HG03139 (cell line): ENCODE measurements at regions not wholly inside any gene's neighbourhood (a gene's known extent, or its start where the extent isn't known, plus 50 kb on each side); places are given as distances from the start of the nearest gene placed in this dataset.

Experiments used
- ATAC-seq: cut with Tn5 transposase; IDR thresholded peaks from one replicate; pipeline ENCODE4 v1.9.1; 2021; ENCODE audit not compliant: unreplicated experiment

- no peak for ATAC-seq
These were observed 284.5 kb upstream of the SEMA3D start for GRCh38 chr7:85471307-85471706.

- no peak for ATAC-seq
These were observed 282.7 kb upstream of the SEMA3D start for GRCh38 chr7:85469446-85470010.

DNA sequence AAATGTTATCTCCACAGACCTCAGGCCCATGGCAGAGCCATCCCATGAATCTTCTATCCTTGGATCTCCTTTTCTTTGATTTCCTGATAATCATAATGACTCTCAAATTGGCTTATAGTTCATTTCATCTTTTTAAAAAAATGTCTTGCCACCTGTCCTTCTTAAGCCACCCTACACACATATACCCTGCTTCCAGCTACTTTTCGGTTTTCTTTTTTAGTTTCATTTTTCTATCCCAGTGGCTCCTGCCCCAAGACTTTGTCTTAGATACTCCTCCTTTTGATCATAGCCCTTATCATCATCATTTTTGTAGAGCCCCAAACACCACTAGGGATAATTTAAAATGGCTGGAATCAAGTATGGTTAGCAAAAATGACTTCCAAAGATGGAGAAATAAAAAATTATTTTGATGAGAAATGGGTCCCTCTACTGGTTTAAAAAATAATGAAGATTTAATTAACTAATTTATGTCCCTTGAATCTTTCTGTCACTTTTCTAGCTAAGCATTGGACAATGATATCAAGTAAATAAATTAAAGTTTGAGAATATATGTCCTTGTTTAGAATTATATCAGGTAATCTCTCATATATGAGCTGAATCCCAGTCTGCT lies 277.3 kb upstream of the SEMA3D start:
- ATAC-seq = no peak

- no peak for ATAC-seq
These were observed 275.8 kb upstream of the SEMA3D start for GRCh38 chr7:85462671-85463070.

DNA sequence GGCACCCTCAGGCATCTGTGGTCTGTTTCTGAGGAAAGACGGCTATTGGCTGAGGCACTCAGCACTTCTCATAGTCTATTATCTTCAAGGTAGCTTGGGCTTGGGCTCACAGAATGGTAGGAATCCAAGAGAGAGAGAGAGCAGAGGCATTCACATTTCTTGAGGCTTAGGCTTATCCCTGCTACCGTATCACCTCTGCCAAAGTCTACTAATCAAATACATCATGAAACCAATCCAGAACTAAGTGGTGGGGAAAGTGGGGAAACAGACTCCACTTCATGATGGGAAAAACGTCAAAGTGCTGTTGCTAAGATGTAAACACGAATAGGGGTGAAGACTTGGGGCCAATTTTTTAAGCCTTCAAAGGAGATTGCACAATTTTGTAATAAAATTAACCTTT lies 271.1 kb upstream of the SEMA3D start:
- no peak for ATAC-seq

DNA sequence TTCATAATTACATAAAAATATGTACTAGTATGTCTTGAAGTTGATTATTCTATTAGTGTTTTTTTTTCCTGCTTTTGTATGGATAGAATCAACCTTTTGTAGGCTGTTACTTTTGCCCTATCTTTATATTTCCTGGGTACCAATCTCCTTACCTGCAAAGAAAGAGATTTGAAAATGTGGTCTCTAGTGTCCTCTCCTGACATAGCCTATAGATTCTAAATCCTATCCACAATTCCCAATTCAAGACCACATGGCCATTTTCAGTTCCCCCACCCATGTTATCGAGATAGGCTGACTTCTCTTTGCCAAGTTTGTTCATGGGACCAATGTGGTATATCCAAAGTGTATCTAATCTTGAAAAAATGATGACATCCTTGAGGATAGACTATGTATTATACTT lies 269.4 kb upstream of the SEMA3D start:
- ATAC-seq = no peak

DNA sequence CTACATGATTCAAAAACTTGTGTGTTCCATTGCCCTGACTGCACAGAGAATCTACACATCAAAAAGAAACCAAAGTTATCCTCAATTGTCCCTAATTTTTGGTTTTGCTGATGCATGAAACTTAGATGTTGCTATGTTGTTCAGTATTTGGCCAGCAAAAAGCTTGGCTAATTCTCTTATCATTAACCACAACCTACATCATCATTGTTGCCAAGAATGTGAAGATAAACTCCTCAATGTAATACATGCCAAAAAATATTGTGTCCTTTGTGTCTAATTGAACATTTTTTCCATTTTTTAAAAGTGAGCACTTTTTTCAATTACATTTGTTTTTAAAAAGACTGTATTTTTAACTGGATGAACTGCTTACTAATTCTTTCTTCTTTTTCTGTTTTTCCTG lies 268.0 kb upstream of the SEMA3D start:
- no peak for ATAC-seq

GRCh38 chr7:85452674-85453073 lies 265.8 kb upstream of the SEMA3D start:
- no peak for ATAC-seq

DNA sequence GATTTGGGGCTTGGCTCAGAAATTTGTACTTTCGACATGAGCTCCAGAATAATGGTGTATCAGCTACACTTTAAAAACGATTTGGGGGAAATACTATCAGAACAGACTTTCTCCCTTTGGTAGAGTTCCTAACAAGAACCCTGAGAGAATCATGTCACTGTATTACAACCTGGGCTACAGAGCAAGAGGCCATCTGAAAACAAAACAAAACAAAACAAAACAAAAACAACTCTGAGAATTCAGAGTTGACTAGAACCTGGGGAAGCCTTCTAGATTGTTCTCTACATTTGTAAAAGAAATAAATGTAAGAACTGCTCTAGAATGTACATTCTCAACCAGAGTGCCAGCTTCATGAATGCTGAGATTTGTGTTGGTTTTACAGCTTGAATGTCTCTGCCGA lies 262.6 kb upstream of the SEMA3D start:
- ATAC-seq = no peak

DNA sequence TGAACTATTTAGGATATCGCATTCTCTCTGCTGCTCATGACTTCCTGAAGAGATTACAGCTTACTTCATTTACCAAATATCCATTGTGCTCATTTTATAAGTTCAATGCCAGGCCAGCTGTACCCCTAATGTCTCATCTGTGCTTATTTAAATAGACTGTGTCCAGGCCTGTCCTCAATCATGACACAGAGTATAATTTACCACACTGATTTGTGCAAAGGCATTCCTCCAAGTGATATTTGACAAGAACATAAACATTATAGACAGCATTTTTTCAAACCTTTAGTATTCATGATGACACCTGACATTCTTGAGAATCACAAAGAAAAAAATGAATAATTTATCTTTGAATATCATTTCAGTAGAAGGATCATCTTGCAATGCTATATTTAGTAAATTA lies 260.1 kb upstream of the SEMA3D start:
- ATAC-seq = no peak

DNA sequence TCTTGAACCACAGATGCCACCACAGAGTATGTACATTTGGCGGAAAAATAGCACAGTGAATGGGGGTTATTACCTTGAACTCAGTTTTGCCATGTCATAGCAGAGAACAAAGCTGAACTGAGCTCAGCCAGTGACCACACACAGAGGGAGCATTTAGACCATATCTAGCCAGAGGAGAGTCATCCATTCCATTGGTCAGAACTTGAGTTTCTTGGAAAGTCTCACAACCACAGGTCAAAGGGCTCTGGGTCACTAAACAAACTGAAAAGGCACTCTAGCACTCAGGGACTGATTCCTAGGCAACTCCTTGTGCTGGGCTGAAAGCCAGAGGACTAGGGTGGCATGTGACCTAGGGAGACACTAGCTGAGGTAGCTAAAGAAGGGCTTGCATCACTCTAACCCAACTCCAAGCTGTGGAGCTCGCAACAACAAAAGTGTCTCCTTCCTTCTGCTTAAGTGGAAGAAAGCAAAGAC lies 239.7 kb upstream of the SEMA3D start:
- no peak for ATAC-seq

- ATAC-seq = no peak
These were observed 237.4 kb upstream of the SEMA3D start for GRCh38 chr7:85424298-85424697.

DNA sequence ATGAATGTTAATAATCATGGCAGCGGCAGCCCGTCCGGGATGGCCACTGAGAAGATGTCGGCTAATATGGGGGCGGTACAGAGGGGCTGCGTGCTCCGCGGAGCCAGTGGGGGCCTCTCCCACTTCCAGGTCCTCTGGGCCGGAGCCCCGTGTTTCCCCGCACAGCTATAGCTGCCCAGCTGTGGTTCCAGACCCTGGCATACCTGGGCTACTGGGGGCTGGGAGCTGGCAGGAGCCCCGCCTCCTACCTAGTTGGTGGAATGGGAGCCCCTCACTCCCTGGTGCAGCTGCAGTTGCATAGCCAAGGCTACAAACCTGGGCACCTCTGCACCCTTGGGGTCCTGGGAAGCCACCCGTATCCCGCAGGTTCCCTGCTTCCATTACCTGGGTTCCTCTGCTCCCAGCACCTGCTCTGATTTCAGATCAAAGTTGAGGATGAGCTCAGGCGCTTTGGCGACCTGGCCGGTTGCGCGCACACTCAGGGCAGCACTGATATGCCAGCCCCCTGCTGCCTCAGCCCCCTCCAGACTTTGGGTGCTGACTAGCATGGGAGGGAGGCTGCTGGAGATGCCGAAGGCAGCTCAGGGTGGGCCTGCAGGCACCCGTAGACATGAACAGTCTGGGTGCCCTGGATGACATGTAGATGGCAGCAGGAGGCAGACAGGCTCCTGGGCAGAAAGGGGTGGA lies 236.5 kb upstream of the SEMA3D start:
- ATAC-seq = no peak

GRCh38 chr7:85415743-85416142 lies 228.9 kb upstream of the SEMA3D start:
- no peak for ATAC-seq

- no peak for ATAC-seq
These were observed 226.9 kb upstream of the SEMA3D start for GRCh38 chr7:85413718-85414117.

GRCh38 chr7:85412912-85413311 lies 226.1 kb upstream of the SEMA3D start:
- ATAC-seq = no peak

- ATAC-seq = no peak
These were observed 220.5 kb upstream of the SEMA3D start for GRCh38 chr7:85407391-85407790.

DNA sequence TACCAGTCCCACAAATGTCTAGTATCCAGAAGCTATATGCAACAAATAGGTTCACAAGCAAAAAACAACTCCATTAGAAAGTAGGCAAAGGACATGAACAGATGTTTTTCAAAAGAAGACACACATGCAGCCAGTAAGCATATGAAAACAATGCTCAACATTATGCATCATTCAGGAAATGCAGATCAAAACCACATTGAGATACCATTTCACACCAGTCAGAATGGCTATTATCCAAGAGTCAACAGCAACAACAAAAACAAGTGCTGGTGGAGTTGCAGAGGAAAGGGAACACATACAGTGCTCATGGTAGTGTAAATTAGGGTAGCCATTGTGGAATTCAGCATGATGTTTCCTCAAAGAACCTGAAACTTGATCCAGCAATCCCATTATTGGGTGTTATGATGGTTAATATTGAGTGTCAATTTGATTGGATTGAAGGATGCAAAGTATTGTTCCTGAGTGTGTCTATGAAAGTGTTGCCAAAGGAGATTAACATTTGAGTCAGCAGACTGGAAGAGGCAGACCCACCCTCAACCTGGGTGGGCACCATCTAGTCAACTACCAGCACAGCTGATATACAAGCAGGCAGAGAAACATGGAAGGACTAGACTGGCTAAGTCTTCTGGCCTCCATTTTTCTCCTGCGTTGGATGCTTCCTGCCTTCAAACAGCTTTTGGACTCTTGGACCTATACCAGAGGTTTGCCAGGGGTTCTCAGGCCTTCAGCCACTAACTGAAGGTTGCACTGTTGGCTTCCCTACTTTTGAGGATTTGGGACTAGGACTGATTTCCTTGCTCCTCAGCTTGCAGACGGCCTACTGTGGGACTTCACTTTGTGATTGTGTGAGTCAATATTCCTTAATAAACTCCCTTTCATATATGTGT lies 218.4 kb upstream of the SEMA3D start:
- no peak for ATAC-seq

- ATAC-seq = no peak
These were observed 209.8 kb upstream of the SEMA3D start for GRCh38 chr7:85396676-85397075.

- no peak for ATAC-seq
These were observed 205.9 kb upstream of the SEMA3D start for GRCh38 chr7:85392789-85393188.

DNA sequence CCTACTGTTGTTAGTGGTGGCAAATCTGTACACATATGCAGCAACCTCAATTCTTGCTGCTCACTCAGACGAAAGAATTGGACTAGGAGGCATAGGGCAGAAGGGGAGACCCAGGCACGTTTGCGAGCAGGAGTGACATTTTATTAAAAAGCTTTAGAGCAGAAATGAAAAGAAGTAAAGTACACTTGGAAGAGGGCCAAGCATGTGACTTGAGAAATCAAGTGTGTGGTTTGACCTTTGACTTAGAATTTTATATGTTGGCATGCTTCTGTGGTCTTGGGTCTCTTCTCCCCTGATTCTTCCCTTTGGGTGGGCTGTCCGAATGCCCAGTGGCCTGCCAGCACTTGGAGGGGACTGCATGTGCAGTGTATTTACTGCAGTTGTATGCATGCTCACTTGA lies 205.5 kb upstream of the SEMA3D start:
- ATAC-seq = no peak

DNA sequence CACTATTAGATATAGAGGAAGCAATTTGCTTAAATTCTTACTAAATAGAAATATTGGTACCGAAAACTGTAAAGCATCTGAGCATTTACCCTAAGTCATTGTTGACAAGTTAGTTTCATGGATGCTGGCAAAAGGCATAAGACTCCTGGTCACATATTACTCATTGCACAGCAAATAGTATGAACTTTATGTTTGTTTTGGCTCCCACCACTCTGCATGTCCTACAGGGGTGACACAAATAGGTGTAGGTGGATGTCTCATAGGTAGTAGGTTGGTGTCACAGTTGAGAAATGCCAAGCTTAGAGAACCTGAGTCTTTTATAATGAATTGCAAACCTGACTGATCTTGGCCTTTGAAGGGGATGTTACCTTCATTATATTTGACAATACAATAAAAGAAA lies 199.6 kb upstream of the SEMA3D start:
- no peak for ATAC-seq
